DOHH2 (cell line): ENCODE measurements at regions not wholly inside any gene's neighbourhood (a gene's known extent, or its start where the extent isn't known, plus 50 kb on each side); places are given as distances from the start of the nearest gene placed in this dataset.

Source experiments
- H3F3A ChIP-seq: fragments of 200-600 bp; sonication (generic), shearing (Covaris generic); 2 replicates; pipeline ENCODE4 v1.6.0; 2016; ENCODE audit warnings: antibody characterized with exemption, mild to moderate bottlenecking; ENCODE audit not compliant: control insufficient read depth, insufficient read depth
- H3K27ac ChIP-seq: fragments of 200-600 bp; sonication (generic); 2 replicates; pipeline ENCODE4 v1.5.1; 2014; ENCODE audit warnings: low read depth, mild to moderate bottlenecking, low read length, moderate library complexity
- H3K27me3 ChIP-seq: fragments of 200-600 bp; sonication (generic); 2 replicates; pipeline ENCODE4 v1.6.1; 2014; ENCODE audit warnings: mild to moderate bottlenecking, low read length, mixed read lengths; ENCODE audit not compliant: control insufficient read depth
- H3K36me3 ChIP-seq: fragments of 200-600 bp; sonication (generic); 2 replicates; pipeline ENCODE4 v1.6.1; 2014; ENCODE audit warnings: mild to moderate bottlenecking, low read length, moderate library complexity, mixed read lengths; ENCODE audit not compliant: control insufficient read depth
- H3K4me1 ChIP-seq: fragments of 200-600 bp; sonication (generic); 2 replicates; pipeline ENCODE4 v1.6.1; 2014; ENCODE audit warnings: mild to moderate bottlenecking, low read length, mixed read lengths; ENCODE audit not compliant: control insufficient read depth
- H3K4me2 ChIP-seq: fragments of 200-600 bp; sonication (generic); 2 replicates; pipeline ENCODE4 v1.6.0; 2014; ENCODE audit warnings: mild to moderate bottlenecking, low read length, moderate library complexity
- H3K4me3 ChIP-seq: fragments of 200-600 bp; sonication (generic); 2 replicates; pipeline ENCODE4 v1.5.1; 2014; ENCODE audit warnings: mild to moderate bottlenecking, low read length, mixed read lengths
- H3K79me2 ChIP-seq: fragments of 200-600 bp; sonication (generic); 2 replicates; pipeline ENCODE4 v1.6.1; 2014; ENCODE audit warnings: mild to moderate bottlenecking, low read length, mixed read lengths; ENCODE audit not compliant: control insufficient read depth
- H3K9me2 ChIP-seq: fragments of 200-600 bp; sonication (generic); replicated peaks from 2 replicates; pipeline ENCODE4 v1.6.1; 2014; ENCODE audit warnings: mild to moderate bottlenecking, low read length, mixed read lengths; ENCODE audit not compliant: control insufficient read depth
- H3K9me3 ChIP-seq: fragments of 200-600 bp; sonication (generic); 2 replicates; pipeline ENCODE4 v1.6.1; 2014; ENCODE audit warnings: antibody characterized with exemption, low read length, mixed read lengths; ENCODE audit not compliant: control insufficient read depth, insufficient read depth
- H4K20me1 ChIP-seq: fragments of 200-600 bp; sonication (generic); 2 replicates; pipeline ENCODE4 v1.6.0; 2014; ENCODE audit warnings: low read depth, mild to moderate bottlenecking, antibody characterized with exemption, low read length, moderate library complexity; ENCODE audit not compliant: control insufficient read depth, insufficient read depth
- EZH2phosphoT487 ChIP-seq: fragments of 200-600 bp; sonication (generic); IDR thresholded peaks from 2 replicates; pipeline ENCODE4 v1.6.1; 2017; ENCODE audit warnings: borderline replicate concordance, mild to moderate bottlenecking, antibody characterized with exemption, low read length, moderate library complexity, mixed read lengths
- TF ChIP-seq, protein P1 (sequence below): fragments of 200-600 bp; sonication (generic); IDR thresholded peaks from one replicate; pipeline ENCODE4 v1.5.1; 2014; ENCODE audit warnings: antibody characterized with exemption, mild to moderate bottlenecking, low read depth, low read length; ENCODE audit not compliant: poor library complexity, severe bottlenecking

DNA sequence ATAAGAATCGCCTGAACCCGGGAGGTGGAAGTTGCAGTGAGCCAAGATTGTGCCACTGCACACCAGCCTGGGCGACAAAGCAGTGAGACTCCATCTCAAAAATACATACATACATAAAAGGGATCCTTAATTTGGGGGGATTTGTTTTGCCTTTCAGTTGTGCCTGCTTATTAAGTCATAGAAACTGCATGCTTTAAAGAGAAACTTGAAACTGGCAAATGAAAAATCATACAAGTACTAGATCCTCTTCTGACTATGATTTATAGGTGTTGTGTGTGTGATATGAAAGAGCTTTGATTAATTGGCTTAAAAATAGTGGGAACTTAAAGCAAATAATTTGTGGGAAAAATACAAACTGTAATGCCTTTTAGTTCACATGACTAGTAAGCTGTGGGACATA lies 963.7 kb downstream of the CNTNAP5 start:
- H3K36me3 ChIP-seq: no peaks in the 10 kb centered on the region
- H3K4me2 ChIP-seq: no peak overlapping the region
- H3K4me3 ChIP-seq: no peak overlapping the region
- H3K9me2 ChIP-seq: no peaks in the 10 kb centered on the region
- TF ChIP-seq, protein P1, sequence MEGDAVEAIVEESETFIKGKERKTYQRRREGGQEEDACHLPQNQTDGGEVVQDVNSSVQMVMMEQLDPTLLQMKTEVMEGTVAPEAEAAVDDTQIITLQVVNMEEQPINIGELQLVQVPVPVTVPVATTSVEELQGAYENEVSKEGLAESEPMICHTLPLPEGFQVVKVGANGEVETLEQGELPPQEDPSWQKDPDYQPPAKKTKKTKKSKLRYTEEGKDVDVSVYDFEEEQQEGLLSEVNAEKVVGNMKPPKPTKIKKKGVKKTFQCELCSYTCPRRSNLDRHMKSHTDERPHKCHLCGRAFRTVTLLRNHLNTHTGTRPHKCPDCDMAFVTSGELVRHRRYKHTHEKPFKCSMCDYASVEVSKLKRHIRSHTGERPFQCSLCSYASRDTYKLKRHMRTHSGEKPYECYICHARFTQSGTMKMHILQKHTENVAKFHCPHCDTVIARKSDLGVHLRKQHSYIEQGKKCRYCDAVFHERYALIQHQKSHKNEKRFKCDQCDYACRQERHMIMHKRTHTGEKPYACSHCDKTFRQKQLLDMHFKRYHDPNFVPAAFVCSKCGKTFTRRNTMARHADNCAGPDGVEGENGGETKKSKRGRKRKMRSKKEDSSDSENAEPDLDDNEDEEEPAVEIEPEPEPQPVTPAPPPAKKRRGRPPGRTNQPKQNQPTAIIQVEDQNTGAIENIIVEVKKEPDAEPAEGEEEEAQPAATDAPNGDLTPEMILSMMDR: no peak
- TF ChIP-seq EZH2phosphoT487: no peak
- H3K9me3 ChIP-seq: no peaks in the 10 kb centered on the region
- H3K27me3 ChIP-seq: no peaks in the 10 kb centered on the region
- no peaks in the 10 kb centered on the region for H4K20me1 ChIP-seq
- H3F3A ChIP-seq: no peaks in the 10 kb centered on the region
- no peaks in the 10 kb centered on the region for H3K79me2 ChIP-seq
- H3K4me1 ChIP-seq: no peaks in the 10 kb centered on the region
- no peak overlapping the region for H3K27ac ChIP-seq

DNA sequence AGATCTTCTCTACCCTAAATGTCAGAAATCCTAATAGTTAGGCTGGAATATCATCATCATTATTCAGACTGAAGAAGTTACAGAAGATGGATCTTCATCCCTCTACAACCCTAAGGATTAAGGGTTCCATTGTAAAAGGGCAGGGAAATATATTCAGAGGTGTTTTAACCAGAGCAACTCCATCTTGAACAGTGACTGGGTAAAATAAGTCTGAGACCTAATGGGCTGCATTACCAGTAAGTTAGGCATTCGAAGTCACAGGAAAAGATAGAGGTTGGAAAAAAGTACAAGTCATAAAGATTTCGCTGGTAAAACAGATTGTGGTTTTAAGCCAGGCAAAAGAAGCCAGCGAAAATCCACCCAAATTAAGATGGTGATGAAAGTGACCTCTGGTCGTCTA lies 968.7 kb downstream of the CNTNAP5 start:
- TF ChIP-seq, protein P1: no peak
- no peaks in the 10 kb centered on the region for H4K20me1 ChIP-seq
- H3K36me3 ChIP-seq: no peaks in the 10 kb centered on the region
- no peaks in the 10 kb centered on the region for H3K4me1 ChIP-seq
- H3F3A ChIP-seq: no peaks in the 10 kb centered on the region
- H3K4me2 ChIP-seq: no peak overlapping the region
- no peak overlapping the region for H3K4me3 ChIP-seq
- no peaks in the 10 kb centered on the region for H3K9me3 ChIP-seq
- H3K27ac ChIP-seq: no peak overlapping the region
- no peaks in the 10 kb centered on the region for H3K79me2 ChIP-seq
- H3K9me2 ChIP-seq: no peaks in the 10 kb centered on the region
- H3K27me3 ChIP-seq: no peaks in the 10 kb centered on the region

GRCh38 chr2:124995185-124995912 lies 970.3 kb downstream of the CNTNAP5 start:
- Histone ChIP-seq H3F3A (no peaks in the 10 kb centered on the region), H3K27ac (no peak overlapping the region), H3K4me2 (no peak overlapping the region), H3K9me3 (no peaks in the 10 kb centered on the region), H3K4me3 (no peak overlapping the region), H3K79me2 (no peaks in the 10 kb centered on the region), H3K36me3 (no peaks in the 10 kb centered on the region), H3K9me2 (no peaks in the 10 kb centered on the region), H3K4me1 (no peaks in the 10 kb centered on the region), H4K20me1 (no peaks in the 10 kb centered on the region), H3K27me3 (no peaks in the 10 kb centered on the region)
- TF ChIP-seq, protein P1: no peak
- no peak for TF ChIP-seq EZH2phosphoT487

GRCh38 chr2:124996406-124996805 lies 971.3 kb downstream of the CNTNAP5 start:
- Histone ChIP-seq H3F3A (no peaks in the 10 kb centered on the region), H3K79me2 (no peaks in the 10 kb centered on the region), H3K27ac (no peak overlapping the region), H3K9me2 (no peaks in the 10 kb centered on the region), H3K36me3 (no peaks in the 10 kb centered on the region), H3K4me1 (no peaks in the 10 kb centered on the region), H3K4me2 (no peak overlapping the region), H4K20me1 (no peaks in the 10 kb centered on the region), H3K4me3 (no peak overlapping the region), H3K9me3 (no peaks in the 10 kb centered on the region), H3K27me3 (no peaks in the 10 kb centered on the region)
- no peak for TF ChIP-seq EZH2phosphoT487
- TF ChIP-seq, protein P1: no peak
